HUES64 (cell line): ENCODE measurements at regions not wholly inside any gene's neighbourhood (a gene's known extent, or its start where the extent isn't known, plus 50 kb on each side); places are given as distances from the start of the nearest gene placed in this dataset.

ENCODE experiments used
- H3K27ac ChIP-seq: 2 replicates; pipeline ENCODE4 v1.7.0; 2013; ENCODE audit warnings: low read depth, low read length, inconsistent platforms
- H3K27me3 ChIP-seq: 2 replicates; pipeline ENCODE4 v1.6.1; 2013; ENCODE audit warnings: mild to moderate bottlenecking, low read length; ENCODE audit not compliant: insufficient read depth
- H3K36me3 ChIP-seq: 2 replicates; pipeline ENCODE4 v1.6.1; 2013; ENCODE audit warnings: mild to moderate bottlenecking, low read length; ENCODE audit not compliant: insufficient read depth
- H3K4me1 ChIP-seq: 2 replicates; pipeline ENCODE4 v1.6.1; 2013; ENCODE audit warnings: mild to moderate bottlenecking, low read length, moderate library complexity; ENCODE audit not compliant: insufficient read depth
- H3K4me3 ChIP-seq: 2 replicates; pipeline ENCODE4 v1.5.1; 2013; ENCODE audit warnings: mild to moderate bottlenecking, low read length, moderate library complexity
- H3K9ac ChIP-seq: 2 replicates; pipeline ENCODE4 v1.6.1; 2013; ENCODE audit warnings: mild to moderate bottlenecking, low read depth, low read length
- H3K9me3 ChIP-seq: 2 replicates; pipeline ENCODE4 v1.6.1; 2013; ENCODE audit warnings: low read depth, low read length; ENCODE audit not compliant: insufficient read depth
- WGBS: fragments of 150-250, 120-280 bp; methylation state at CpG from one replicate; pipeline ENCODE4 v1.1.7; 2013; ENCODE audit warnings: missing lambda C conversion rate; 5-methylcytosine and 5-hydroxymethylcytosine counted together

DNA sequence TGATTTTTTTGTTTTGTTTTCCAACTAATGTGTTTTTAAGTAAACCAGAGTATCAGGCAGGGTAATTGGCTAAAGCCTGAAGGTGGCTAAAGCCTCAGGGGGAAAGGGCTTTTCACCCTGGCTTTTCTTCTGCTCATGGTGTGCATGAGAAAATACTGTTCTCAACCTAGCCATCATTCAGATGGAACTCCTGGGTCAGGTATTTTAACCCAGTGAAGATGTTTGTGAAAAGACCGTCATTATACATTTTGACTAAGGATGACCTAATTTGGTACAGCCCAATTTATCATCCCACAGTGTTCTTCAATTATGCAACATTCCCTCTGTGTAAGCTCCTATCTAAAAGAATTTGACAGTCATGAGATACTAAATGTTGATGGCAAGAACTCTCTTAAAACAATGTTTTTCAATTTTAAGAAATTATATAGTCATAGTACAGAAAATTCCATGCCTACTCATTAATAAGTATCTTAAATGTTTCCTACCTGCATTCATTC, 209.5 kb upstream of the TARS1 start:
- Histone ChIP-seq H3K9ac (no peak overlapping the region), H3K4me3 (no peak overlapping the region), H3K27ac (no peak overlapping the region), H3K9me3 (no peaks in the 10 kb centered on the region), H3K27me3 (no peaks in the 10 kb centered on the region), H3K4me1 (peaks cover 13% of the 10 kb centered on the region; the same call in 1 of the 2 replicates), H3K36me3 (no peaks in the 10 kb centered on the region)
- 100% methylated on average over 1 of the region's 1 CpG for WGBS

DNA sequence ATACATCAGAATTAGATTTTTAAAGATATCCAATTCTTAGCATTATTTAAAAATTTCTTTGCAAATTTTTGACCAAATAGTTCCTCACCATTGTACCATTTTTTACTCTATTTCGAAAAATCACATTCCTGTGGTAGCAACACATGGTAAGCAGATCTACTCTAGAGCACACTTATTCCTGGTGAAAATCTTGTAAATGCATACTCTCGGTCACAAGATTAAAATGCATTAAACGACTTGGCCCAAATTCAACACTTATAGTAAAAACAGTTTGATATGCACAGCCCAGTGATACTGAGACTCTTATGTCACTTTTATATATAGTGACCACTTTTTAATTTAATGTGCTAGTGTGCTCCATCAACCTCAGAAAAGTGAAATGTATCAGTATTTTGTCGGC, 208.8 kb upstream of the TARS1 start:
- H3K36me3 ChIP-seq = no peaks in the 10 kb centered on the region
- no peak overlapping the region for H3K4me3 ChIP-seq
- no peaks in the 10 kb centered on the region for H3K9me3 ChIP-seq
- no peak overlapping the region for H3K27ac ChIP-seq
- 88% methylated on average over 4 of the region's 4 CpGs for WGBS
- H3K4me1 ChIP-seq = peaks cover 13% of the 10 kb centered on the region; the same call in 1 of the 2 replicates
- H3K27me3 ChIP-seq = no peaks in the 10 kb centered on the region
- H3K9ac ChIP-seq = no peak overlapping the region

DNA sequence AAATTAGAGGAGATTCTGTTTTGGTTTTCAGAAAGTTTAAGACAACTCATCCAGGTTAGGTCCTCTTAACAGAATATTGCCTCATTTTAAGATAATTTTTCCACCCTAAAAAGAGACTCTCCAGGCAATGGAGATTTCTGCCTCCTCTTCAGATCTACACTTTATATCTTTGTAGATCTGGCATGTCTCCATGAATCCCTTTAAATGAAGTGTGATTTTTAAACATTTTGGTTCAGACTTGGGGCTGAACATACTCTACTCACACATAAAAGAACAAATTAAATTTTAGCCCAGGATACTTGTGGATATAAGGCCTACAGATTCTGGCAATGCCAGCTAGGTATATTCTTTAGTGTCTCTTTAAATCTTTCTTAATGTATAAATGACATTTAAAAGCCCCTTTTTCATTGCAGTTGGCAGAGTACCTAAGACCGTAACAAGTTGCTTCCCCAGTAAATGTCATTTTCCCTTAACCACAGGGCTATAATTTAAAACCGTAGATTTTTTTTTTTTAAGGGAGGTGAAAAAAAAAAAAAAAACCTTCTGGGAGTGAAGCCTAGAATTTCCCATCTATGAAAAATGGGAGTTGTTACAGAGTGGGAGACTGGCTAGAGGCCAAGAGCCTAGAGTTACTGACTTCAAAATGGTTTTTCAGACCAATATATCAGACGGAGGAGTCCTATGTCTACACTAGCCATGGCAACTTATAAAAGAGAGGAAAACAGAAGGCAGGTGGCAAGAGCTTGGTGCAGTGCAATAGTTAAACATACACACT, 207.8 kb upstream of the TARS1 start:
- Histone ChIP-seq H3K4me1 (peaks cover 3% of the 10 kb centered on the region; the same call in 1 of the 2 replicates), H3K9me3 (no peaks in the 10 kb centered on the region), H3K36me3 (no peaks in the 10 kb centered on the region), H3K27ac (no peak overlapping the region), H3K9ac (no peak overlapping the region), H3K27me3 (no peaks in the 10 kb centered on the region), H3K4me3 (no peak overlapping the region)
- WGBS = 96% methylated on average over 3 of the region's 3 CpGs

- Histone ChIP-seq H3K9ac (no peak overlapping the region), H3K4me3 (no peak overlapping the region), H3K27me3 (no peaks in the 10 kb centered on the region), H3K27ac (no peak overlapping the region), H3K4me1 (no peaks in the 10 kb centered on the region), H3K36me3 (no peaks in the 10 kb centered on the region), H3K9me3 (no peaks in the 10 kb centered on the region)
- WGBS = 87% methylated on average over 4 of the region's 4 CpGs
These were observed 205.5 kb upstream of the TARS1 start for GRCh38 chr5:33235304-33235703.

DNA sequence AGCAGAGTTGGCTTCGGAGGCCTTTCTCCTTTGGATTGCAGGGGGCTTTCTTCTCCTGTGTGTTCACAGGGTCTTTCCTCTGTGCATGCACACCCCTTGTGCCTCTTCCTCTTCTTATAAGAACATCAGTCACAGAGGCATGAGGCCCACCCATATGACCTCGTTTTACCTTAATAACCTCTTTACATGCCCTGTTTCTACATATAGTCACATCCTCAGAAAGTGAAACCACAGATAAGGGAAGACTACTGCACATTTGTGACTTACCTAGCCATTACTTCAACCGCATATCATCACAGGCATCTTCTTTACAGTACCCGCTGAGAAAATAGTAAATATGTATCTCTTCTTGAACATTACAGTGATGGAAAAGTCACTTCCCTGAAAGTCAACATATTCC, 204.9 kb upstream of the TARS1 start:
- Histone ChIP-seq H3K4me3 (no peak overlapping the region), H3K27me3 (no peaks in the 10 kb centered on the region), H3K9me3 (no peaks in the 10 kb centered on the region), H3K36me3 (no peaks in the 10 kb centered on the region), H3K9ac (no peak overlapping the region), H3K4me1 (no peaks in the 10 kb centered on the region), H3K27ac (no peak overlapping the region)
- WGBS = 94% methylated on average over 3 of the region's 4 CpGs

- no peaks in the 10 kb centered on the region for H3K4me1 ChIP-seq
- H3K9me3 ChIP-seq = no peaks in the 10 kb centered on the region
These were observed 203.3 kb upstream of the TARS1 start for GRCh38 chr5:33237471-33237870.

DNA sequence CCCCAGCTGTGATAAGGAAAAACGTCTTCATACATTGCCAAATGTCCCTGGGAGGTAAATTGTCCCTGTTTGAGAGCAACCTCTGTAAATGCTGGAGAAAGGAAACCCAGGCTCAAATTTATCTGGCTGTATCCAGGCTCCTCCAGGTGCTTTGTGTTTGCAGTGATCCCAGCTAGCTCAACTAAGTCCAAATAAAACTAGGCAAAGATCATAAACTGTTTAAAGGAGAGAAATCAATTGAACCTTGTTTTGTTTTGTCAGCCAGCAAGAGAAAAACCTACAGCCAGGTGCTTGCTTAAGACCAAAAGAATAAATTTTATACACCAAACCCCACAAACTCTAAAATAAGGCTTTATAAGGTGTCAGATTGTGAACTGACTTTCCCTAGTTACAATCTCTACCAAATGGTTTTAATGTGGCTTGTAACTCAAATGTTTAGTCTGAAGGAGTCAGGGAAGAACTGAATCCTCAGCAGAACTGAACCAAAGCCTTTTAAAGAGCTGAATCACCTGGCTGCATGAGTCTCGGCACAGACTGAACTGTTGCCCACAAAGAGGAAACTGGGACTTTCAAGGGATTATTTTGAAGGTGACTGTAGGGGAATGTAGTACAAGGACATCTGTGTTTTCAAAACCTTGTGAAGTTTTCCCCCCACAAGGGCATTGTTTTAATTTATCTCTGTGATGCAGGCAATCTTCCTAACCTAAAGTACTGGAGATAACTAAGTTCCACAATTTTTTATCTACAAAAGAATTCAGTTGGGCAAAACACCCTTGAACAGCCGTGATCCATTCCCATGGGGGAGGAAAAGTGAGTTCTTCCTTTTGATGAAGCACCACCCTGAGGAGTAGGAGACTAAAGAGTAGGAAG, 201.7 kb upstream of the TARS1 start:
- H3K27ac ChIP-seq = no peak overlapping the region
- no peak overlapping the region for H3K9ac ChIP-seq
- H3K9me3 ChIP-seq = no peaks in the 10 kb centered on the region
- no peaks in the 10 kb centered on the region for H3K27me3 ChIP-seq
- 81% methylated on average over 3 of the region's 3 CpGs for WGBS
- H3K36me3 ChIP-seq = no peaks in the 10 kb centered on the region
- no peaks in the 10 kb centered on the region for H3K4me1 ChIP-seq
- H3K4me3 ChIP-seq = no peak overlapping the region

More at GRCh38 chr5:33237471-33237870, 203.3 kb upstream of the TARS1 start:
- Histone ChIP-seq H3K27me3 (no peaks in the 10 kb centered on the region), H3K4me3 (no peak overlapping the region), H3K36me3 (no peaks in the 10 kb centered on the region), H3K27ac (no peak overlapping the region), H3K9ac (no peak overlapping the region)

GRCh38 chr5:33240558-33240957, 200.2 kb upstream of the TARS1 start:
- Histone ChIP-seq H3K4me1 (no peaks in the 10 kb centered on the region), H3K27me3 (no peaks in the 10 kb centered on the region), H3K4me3 (no peak overlapping the region), H3K9ac (no peak overlapping the region), H3K9me3 (no peaks in the 10 kb centered on the region), H3K36me3 (no peaks in the 10 kb centered on the region), H3K27ac (no peak overlapping the region)
- 94% methylated on average over 6 of the region's 6 CpGs for WGBS

- H3K27me3 ChIP-seq = no peaks in the 10 kb centered on the region
- H3K4me1 ChIP-seq = no peaks in the 10 kb centered on the region
- H3K9me3 ChIP-seq = no peaks in the 10 kb centered on the region
- H3K36me3 ChIP-seq = no peaks in the 10 kb centered on the region
- no peak overlapping the region for H3K27ac ChIP-seq
- no peak overlapping the region for H3K4me3 ChIP-seq
- 87% methylated on average over 3 of the region's 4 CpGs for WGBS
- no peak overlapping the region for H3K9ac ChIP-seq
These were observed 199.0 kb upstream of the TARS1 start for GRCh38 chr5:33241802-33242201.

DNA sequence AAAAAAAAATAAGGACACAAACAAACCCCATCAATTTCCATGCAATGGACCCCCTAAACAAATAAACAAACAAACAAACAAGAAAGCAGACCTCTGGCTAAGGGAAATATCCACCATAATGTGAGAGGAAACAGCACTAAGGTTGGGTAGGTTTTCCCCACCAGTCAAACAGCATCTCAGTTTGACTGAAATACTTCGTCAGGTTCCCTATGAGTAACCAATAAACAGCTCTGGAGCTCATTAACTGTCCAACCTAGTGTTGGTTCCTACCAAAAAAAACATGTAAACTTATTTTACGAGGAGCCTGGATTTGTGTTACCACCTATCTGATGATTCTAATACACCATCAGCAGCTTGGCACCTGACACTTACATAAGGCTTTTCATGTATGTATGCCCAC, 198.5 kb upstream of the TARS1 start:
- no peaks in the 10 kb centered on the region for H3K4me1 ChIP-seq
- no peak overlapping the region for H3K27ac ChIP-seq
- H3K4me3 ChIP-seq = no peak overlapping the region
- no peak overlapping the region for H3K9ac ChIP-seq
- no peaks in the 10 kb centered on the region for H3K9me3 ChIP-seq
- 90% methylated on average over 2 of the region's 2 CpGs for whole genome bisulfite sequencing
- H3K27me3 ChIP-seq = no peaks in the 10 kb centered on the region
- no peaks in the 10 kb centered on the region for H3K36me3 ChIP-seq

GRCh38 chr5:33244441-33245150, 196.2 kb upstream of the TARS1 start:
- 90% methylated on average over 4 of the region's 4 CpGs for WGBS
- no peaks in the 10 kb centered on the region for H3K4me1 ChIP-seq
- no peak overlapping the region for H3K4me3 ChIP-seq
- no peak overlapping the region for H3K9ac ChIP-seq
- H3K36me3 ChIP-seq = no peaks in the 10 kb centered on the region
- no peaks in the 10 kb centered on the region for H3K9me3 ChIP-seq
- H3K27ac ChIP-seq = no peak overlapping the region
- no peaks in the 10 kb centered on the region for H3K27me3 ChIP-seq
